HG02938 (cell line): ENCODE measurements at regions not wholly inside any gene's neighbourhood (a gene's known extent, or its start where the extent isn't known, plus 50 kb on each side); places are given as distances from the start of the nearest gene placed in this dataset.

ENCODE experiments used
- ATAC-seq: cut with Tn5 transposase; IDR thresholded peaks from one replicate; pipeline ENCODE4 v1.9.1; 2021; ENCODE audit warnings: mild to moderate bottlenecking, moderate library complexity; ENCODE audit not compliant: unreplicated experiment

- no peak for ATAC-seq
Measured at GRCh38 chr14:101473045-101473729, 88.1 kb upstream of the DIO3 start.

DNA sequence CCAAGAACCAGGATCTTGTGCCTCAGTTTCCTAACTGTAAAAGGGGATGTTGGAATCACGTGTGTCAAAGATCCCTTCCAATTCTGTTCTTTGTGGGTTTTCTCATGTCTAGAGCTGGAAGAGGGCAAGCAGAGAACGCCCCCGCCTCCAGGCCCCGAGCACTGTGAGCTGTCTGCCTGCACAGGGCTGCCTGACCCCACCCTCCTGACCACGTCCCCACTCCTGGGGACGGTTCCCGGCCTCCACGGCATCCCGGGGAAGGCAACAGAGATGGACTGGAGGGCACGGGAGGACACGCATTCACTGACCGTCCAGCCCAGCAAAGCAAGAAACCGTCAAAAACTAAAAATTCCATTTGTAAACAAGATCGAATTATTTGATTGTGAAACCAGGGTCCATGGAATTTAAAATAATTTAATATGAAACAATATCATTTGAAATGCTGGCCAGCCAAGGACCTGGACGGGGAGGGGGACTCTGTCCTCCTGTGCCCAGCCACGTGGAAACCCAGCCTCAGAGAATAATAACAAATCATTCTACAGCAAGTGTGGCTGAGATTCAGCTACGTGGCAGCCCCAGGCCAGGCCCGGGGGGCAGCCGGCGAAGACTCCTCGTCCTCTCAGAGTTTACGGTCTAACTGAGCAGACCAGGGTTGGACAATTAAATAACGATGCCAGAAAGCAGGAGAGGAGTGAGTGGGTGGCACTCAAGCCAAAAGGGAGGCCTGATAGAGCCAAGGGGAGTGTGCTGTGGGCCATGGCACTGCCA, 87.3 kb upstream of the DIO3 start:
- no peak for ATAC-seq

- ATAC-seq = no peak
Measured at GRCh38 chr14:101474563-101475455, 86.5 kb upstream of the DIO3 start.

DNA sequence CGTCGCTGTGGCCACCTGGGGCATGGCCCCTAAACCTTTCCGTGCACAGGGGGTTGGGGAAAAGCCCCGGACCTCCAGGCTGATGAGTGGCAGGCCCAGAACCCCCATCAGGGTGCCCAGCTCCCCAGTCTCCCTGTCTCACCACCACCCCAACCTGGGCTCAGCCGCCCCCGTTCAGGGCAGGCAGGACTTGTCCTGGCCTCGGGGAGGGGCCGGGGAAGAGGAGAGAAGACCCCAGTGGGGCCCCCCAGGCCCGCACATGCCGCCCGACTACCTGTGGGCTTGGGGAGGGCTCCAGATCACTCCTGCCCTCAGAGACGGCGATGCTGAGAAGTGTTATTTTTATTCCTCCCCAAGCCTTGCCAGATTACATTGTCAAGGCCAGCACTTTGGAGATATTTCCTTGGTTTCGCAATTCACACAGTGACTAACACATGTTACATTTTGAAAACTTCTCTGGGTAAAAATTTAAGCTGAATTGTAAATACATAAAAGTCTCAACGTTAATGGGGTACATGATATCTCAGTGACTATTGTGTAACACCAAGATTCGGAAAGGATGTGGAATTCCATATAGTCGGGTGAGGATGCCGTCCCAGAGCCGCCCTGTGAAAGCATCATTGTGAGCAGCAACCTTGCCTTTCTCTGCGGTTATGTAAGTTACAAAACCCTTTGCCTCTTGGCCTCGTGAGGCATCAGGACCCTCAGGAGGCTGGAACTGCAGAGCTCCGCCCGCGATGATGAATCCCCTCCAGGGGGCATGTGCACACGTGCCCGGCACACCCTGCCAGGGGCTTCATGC, 85.6 kb upstream of the DIO3 start:
- ATAC-seq = no peak

GRCh38 chr14:101476258-101476915, 84.9 kb upstream of the DIO3 start:
- no peak for ATAC-seq

DNA sequence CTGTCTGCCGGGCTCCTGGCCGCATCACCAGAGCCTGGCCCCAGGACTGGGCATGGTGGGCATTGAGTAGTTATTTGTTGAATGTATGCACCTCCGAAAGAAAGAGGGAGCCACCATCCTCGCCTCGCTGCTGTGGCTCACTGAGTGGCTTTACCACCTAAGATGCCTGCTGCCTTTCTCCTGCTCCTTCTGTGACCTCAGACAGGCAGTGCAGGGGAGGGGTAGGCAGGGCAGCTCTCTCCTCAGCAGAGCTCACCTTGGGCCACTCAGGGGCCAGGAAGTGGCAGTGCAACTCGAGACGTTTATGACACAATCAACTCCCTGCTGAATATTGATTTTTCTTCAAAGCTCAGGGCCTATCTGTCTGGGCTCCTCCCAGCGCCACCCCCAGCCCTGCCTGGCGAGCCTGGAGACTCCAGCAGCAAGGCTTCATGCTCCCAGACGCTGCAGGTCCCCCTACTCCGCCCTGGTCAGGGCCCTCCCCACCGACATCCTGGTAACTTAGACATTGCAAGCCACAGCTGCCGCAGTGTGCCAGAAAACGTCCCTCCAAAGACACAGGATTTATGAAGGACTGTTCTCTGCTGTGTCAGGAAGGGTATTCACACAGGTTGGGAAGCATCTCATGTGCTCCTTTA, 84.3 kb upstream of the DIO3 start:
- no peak for ATAC-seq

DNA sequence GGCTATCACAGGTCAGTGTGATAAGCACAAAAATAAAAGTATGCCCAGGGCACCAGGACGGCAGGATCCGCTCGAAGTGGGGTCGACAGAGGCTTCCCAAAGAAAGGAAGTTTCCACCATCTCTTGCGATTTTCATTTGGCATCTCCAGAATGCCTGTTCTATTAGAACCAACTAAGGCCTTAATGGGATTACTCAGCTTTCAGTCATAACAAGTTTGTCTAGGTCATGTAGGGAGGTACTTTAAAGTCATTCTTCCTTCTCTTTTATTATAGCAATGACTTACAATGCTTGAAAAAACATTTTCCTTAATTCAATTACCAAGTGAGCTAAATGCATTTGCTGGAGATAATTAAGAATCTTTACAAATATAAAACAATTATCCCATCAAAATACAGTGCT, 83.6 kb upstream of the DIO3 start:
- no peak for ATAC-seq

- ATAC-seq = no peak
Measured at GRCh38 chr14:101478096-101478495, 83.2 kb upstream of the DIO3 start.

DNA sequence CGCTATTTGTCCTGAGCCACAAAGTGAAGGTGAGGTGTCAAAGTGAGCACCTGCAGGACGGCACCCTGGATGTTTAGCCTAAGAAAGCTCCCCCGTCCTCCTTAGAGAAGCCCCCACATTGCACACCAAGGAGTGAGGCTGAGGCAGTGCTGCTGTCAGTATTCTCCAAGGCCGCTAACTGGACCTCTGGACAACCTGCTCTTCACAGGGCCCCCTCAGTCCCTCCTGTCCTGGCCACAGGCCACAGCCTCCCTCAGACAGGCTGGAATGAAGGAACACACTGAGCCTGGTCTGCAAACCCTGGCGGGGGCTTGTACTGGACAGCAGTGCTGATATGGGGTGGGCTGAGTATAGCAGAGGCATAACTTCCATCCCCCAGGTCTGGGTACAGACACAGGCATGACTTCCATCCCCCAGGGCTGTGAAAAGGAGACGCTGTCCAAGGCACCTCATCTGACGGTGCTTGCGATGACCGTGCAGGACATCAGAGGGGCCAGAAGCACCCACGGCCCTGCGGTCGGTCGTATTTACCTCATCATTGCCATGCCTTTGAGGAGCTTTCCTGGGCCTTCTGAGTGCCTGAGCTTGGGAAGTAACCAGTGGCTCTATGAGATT, 82.4 kb upstream of the DIO3 start:
- ATAC-seq = no peak

- no peak for ATAC-seq
Measured at GRCh38 chr14:101480022-101480746, 81.1 kb upstream of the DIO3 start.

DNA sequence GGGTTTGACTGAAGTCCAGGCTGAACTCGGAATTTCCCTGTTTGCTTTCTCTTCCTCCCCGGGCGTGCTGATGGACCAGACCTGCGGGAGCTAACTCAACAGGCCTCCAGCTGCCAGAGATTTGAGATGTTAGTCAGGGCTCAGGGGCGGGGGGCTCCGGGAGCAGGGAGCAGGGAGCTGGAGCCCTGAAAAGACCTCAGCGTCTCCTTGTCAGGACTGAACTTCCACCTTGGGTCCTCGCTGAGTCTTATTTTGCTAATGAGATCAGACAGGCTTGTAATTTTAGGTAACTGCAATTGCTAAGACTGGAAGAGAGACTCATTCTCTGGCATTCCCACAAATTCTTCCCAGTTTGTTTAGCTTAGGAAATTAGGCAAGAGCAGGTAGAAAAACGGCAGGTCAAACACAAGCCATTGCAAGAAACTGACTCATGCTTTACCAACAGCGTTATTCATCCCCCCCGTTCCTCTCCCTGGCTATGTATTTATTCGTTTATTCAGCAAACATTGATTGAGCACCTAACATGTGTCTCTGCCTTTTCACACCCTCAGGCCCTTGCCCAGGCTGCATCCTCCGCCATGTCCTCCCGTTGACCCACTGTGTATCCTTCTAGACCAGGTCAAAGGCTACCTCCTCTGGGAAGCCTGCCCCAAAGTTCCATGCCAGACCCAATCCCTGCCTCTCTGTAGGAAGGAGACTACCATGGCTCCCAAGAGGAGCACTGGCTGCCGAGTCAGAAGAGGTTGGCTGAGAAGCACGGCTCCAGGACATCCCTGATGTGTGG, 80.4 kb upstream of the DIO3 start:
- ATAC-seq = no peak

DNA sequence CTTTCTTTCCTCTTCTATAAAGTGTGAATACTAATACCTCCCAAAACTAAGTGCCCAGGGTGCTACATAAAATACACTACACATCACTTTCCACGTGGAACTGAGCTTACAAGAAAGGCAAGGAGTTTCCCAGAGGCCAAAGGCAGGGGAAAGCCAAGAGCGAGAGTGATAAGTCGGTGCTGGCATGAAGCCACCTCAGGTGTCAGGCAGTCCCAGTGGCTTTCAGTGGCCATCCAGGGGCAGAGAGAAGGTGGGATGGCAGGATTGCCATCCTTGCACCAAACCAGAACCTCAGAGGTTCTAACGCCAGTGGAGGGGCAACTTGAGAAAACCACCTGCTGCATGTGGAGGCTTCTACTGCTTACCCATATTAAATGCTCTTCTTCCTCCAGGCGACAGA, 79.7 kb upstream of the DIO3 start:
- ATAC-seq = no peak

DNA sequence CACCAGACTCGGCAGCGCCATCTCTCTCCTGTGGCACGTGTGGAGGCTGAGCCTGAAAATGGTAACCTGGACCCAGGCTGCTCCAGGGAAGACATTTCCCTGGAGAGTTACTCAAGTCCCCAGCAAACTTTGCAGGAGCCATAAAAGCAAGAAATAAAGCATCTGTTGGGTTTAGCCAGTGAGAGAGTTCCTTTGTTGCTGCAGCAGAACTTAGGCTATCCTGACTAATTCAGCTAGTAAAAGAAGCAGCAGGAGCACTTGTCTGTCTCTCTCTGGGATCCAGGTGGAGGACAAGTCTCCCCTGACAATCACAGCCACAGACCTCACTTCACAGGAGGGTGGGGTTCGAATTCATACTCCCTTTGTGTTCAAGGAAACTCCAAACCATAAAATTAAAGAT, 79.2 kb upstream of the DIO3 start:
- no peak for ATAC-seq

DNA sequence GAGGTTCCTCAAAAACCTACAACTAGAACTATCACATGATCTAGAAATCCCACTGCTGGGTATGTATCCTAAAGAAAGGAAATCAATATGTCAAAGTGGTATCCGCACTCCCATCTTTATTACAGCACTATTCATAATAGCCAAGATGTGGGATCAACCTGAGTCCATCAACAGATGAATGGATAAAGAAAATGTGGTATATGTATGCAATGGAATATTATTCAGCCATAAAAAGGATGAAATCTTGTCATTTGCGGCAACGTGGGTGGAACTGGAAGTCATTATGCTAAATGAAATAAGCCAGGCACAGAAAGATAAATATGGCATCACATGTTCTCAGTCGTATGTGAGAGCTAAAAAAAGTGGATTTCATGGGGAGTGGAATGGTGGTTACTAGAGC, 77.5 kb upstream of the DIO3 start:
- ATAC-seq = no peak

- ATAC-seq = no peak
Measured at GRCh38 chr14:101489092-101489760, 72.1 kb upstream of the DIO3 start.

DNA sequence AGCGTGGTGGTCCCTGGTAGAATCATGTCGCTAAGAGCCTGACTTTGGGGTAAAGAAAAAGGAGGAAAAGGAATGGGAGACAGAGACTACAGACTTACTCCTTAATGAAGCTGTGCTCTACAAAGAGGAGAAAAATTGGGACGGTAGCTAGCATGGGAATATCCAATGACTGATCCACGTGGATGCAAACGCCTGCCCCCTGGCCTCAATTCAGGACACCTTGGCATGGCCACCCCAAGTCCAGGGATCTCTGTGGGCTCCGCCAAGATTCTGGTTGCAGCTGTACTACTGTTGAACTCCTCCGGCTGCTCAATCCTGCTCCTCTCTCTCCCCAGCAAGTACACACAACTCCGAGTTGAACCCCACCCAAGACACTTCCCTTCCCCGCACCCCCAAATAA, 70.5 kb upstream of the DIO3 start:
- no peak for ATAC-seq

- ATAC-seq = no peak
Measured at GRCh38 chr14:101491841-101492240, 69.5 kb upstream of the DIO3 start.
